GM21367 (cell line): ENCODE measurements at regions not wholly inside any gene's neighbourhood (a gene's known extent, or its start where the extent isn't known, plus 50 kb on each side); places are given as distances from the start of the nearest gene placed in this dataset.

Source experiments
- ATAC-seq: cut with Tn5 transposase; IDR thresholded peaks from one replicate; pipeline ENCODE4 v1.9.1; 2021; ENCODE audit not compliant: unreplicated experiment

- no peak for ATAC-seq
Measured at GRCh38 chr18:46372670-46373069, 268.5 kb downstream of the HAUS1 start.

GRCh38 chr18:46373131-46373530 lies 268.9 kb downstream of the HAUS1 start:
- ATAC-seq, result no peak

GRCh38 chr18:46373791-46374190 lies 269.6 kb downstream of the HAUS1 start:
- ATAC-seq, result no peak

GRCh38 chr18:46374850-46375249 lies 270.7 kb downstream of the HAUS1 start:
- ATAC-seq, result no peak

- ATAC-seq, result no peak
Measured at GRCh38 chr18:46377557-46377956, 273.4 kb downstream of the HAUS1 start.

GRCh38 chr18:46378126-46378863 lies 274.1 kb downstream of the HAUS1 start:
- ATAC-seq, result no peak

- ATAC-seq, result no peak
Measured at GRCh38 chr18:46378864-46379207, 274.7 kb downstream of the HAUS1 start.

- no peak for ATAC-seq
Measured at GRCh38 chr18:46379323-46379950, 275.3 kb downstream of the HAUS1 start.

- no peak for ATAC-seq
Measured at GRCh38 chr18:46385124-46385523, 271.9 kb downstream of the LOXHD1 start.

GRCh38 chr18:46386788-46387187 lies 270.2 kb downstream of the LOXHD1 start:
- no peak for ATAC-seq

GRCh38 chr18:46387441-46388131 lies 269.4 kb downstream of the LOXHD1 start:
- ATAC-seq, result no peak

GRCh38 chr18:46388286-46388685 lies 268.7 kb downstream of the LOXHD1 start:
- no peak for ATAC-seq

- ATAC-seq, result no peak
Measured at GRCh38 chr18:46392576-46392975, 264.4 kb downstream of the LOXHD1 start.

GRCh38 chr18:46393230-46393629 lies 263.8 kb downstream of the LOXHD1 start:
- ATAC-seq, result no peak

GRCh38 chr18:46393961-46394360 lies 263.1 kb downstream of the LOXHD1 start:
- ATAC-seq, result no peak

- ATAC-seq, result no peak
Measured at GRCh38 chr18:46395795-46396194, 261.2 kb downstream of the LOXHD1 start.

- no peak for ATAC-seq
Measured at GRCh38 chr18:46397174-46397573, 259.8 kb downstream of the LOXHD1 start.

GRCh38 chr18:46398005-46398404 lies 259.0 kb downstream of the LOXHD1 start:
- no peak for ATAC-seq

- ATAC-seq, result no peak
Measured at GRCh38 chr18:46398625-46399024, 258.4 kb downstream of the LOXHD1 start.

- no peak for ATAC-seq
Measured at GRCh38 chr18:46399303-46399702, 257.7 kb downstream of the LOXHD1 start.

- no peak for ATAC-seq
Measured at GRCh38 chr18:46400449-46400848, 256.6 kb downstream of the LOXHD1 start.

- no peak for ATAC-seq
Measured at GRCh38 chr18:46401486-46402070, 255.4 kb downstream of the LOXHD1 start.
